ACC112 (cell line): ENCODE measurements at regions not wholly inside any gene's neighbourhood (a gene's known extent, or its start where the extent isn't known, plus 50 kb on each side); places are given as distances from the start of the nearest gene placed in this dataset.

Experiments used
- H2AFZ ChIP-seq: fragments of 200-600 bp; sonication (generic); one replicate; pipeline ENCODE4 v1.6.0; 2017; ENCODE audit warnings: antibody characterized with exemption, low read length; ENCODE audit not compliant: unreplicated experiment
- H3K27ac ChIP-seq: fragments of 200-600 bp; sonication (generic); 2 replicates; pipeline ENCODE4 v1.5.1; 2014; ENCODE audit warnings: low read depth, mild to moderate bottlenecking, antibody characterized with exemption, low read length, moderate library complexity
- H3K27me3 ChIP-seq: fragments of 200-600 bp; sonication (generic); 2 replicates; pipeline ENCODE4 v1.6.1; 2014; ENCODE audit warnings: mild to moderate bottlenecking, antibody characterized with exemption, low read length, moderate library complexity, mixed read lengths; ENCODE audit not compliant: insufficient read depth
- H3K36me3 ChIP-seq: fragments of 200-600 bp; sonication (generic); 2 replicates; pipeline ENCODE4 v1.6.1; 2016; ENCODE audit warnings: mild to moderate bottlenecking, antibody characterized with exemption, low read length, moderate library complexity, mixed read lengths; ENCODE audit not compliant: insufficient read depth
- H3K4me1 ChIP-seq: fragments of 200-600 bp; sonication (generic); one replicate; pipeline ENCODE4 v1.6.1; 2016; ENCODE audit warnings: low read length, mixed read lengths; ENCODE audit not compliant: insufficient read depth, unreplicated experiment, control insufficient read depth
- H3K4me3 ChIP-seq: fragments of 200-600 bp; sonication (generic); 2 replicates; pipeline ENCODE4 v1.5.1; 2014; ENCODE audit warnings: mild to moderate bottlenecking, low read depth, low read length
- H3K79me2 ChIP-seq: fragments of 200-600 bp; sonication (generic); one replicate; pipeline ENCODE4 v1.6.0; 2016; ENCODE audit warnings: low read length; ENCODE audit not compliant: control insufficient read depth, unreplicated experiment, insufficient read depth

- Histone ChIP-seq H3K4me3 (no peak overlapping the region), H3K36me3 (no peaks in the 10 kb centered on the region), H3K27ac (no peak overlapping the region), H3K27me3 (peaks cover 29% of the 10 kb centered on the region), H2AFZ (no peak overlapping the region), H3K4me1 (no peaks in the 10 kb centered on the region), H3K79me2 (no peaks in the 10 kb centered on the region)
These were observed 83.5 kb upstream of the SULF2 start for GRCh38 chr20:47868744-47869143.

GRCh38 chr20:47868236-47868635 lies 83.0 kb upstream of the SULF2 start:
- no peaks in the 10 kb centered on the region for H3K4me1 ChIP-seq
- H3K27me3 ChIP-seq, result peaks cover 32% of the 10 kb centered on the region
- no peak overlapping the region for H2AFZ ChIP-seq
- no peak overlapping the region for H3K4me3 ChIP-seq
- no peaks in the 10 kb centered on the region for H3K36me3 ChIP-seq
- H3K79me2 ChIP-seq, result no peaks in the 10 kb centered on the region
- H3K27ac ChIP-seq, result no peak overlapping the region

- no peaks in the 10 kb centered on the region for H3K36me3 ChIP-seq
- no peaks in the 10 kb centered on the region for H3K79me2 ChIP-seq
- H3K4me3 ChIP-seq, result no peak overlapping the region
- H3K4me1 ChIP-seq, result no peaks in the 10 kb centered on the region
- H3K27me3 ChIP-seq, result peaks cover 34% of the 10 kb centered on the region
- no peak overlapping the region for H3K27ac ChIP-seq
- no peak overlapping the region for H2AFZ ChIP-seq
These were observed 82.5 kb upstream of the SULF2 start for GRCh38 chr20:47867831-47868230.

- peaks cover 39% of the 10 kb centered on the region for H3K27me3 ChIP-seq
- H3K36me3 ChIP-seq, result no peaks in the 10 kb centered on the region
- H3K79me2 ChIP-seq, result no peaks in the 10 kb centered on the region
- no peak overlapping the region for H3K4me3 ChIP-seq
- no peaks in the 10 kb centered on the region for H3K4me1 ChIP-seq
- H3K27ac ChIP-seq, result no peak overlapping the region
- no peak overlapping the region for H2AFZ ChIP-seq
These were observed 81.2 kb upstream of the SULF2 start for GRCh38 chr20:47866480-47866879.

- Histone ChIP-seq H3K27me3 (peaks cover 40% of the 10 kb centered on the region), H3K4me1 (no peaks in the 10 kb centered on the region)
These were observed 80.6 kb upstream of the SULF2 start for GRCh38 chr20:47865912-47866311.

GRCh38 chr20:47865451-47865850 lies 80.2 kb upstream of the SULF2 start:
- Histone ChIP-seq H3K36me3 (no peaks in the 10 kb centered on the region), H3K4me1 (no peaks in the 10 kb centered on the region), H2AFZ (no peak overlapping the region), H3K27ac (no peak overlapping the region), H3K27me3 (peaks cover 45% of the 10 kb centered on the region), H3K79me2 (no peaks in the 10 kb centered on the region), H3K4me3 (no peak overlapping the region)

More at GRCh38 chr20:47865912-47866311, 80.6 kb upstream of the SULF2 start:
- Histone ChIP-seq H3K36me3 (no peaks in the 10 kb centered on the region), H3K79me2 (no peaks in the 10 kb centered on the region), H3K4me3 (no peak overlapping the region), H3K27ac (no peak overlapping the region), H2AFZ (no peak overlapping the region)

GRCh38 chr20:47863981-47864380 lies 78.7 kb upstream of the SULF2 start:
- Histone ChIP-seq H3K79me2 (no peaks in the 10 kb centered on the region), H3K4me3 (no peak overlapping the region), H3K36me3 (no peaks in the 10 kb centered on the region), H2AFZ (no peak overlapping the region), H3K4me1 (no peaks in the 10 kb centered on the region), H3K27me3 (peaks cover 43% of the 10 kb centered on the region), H3K27ac (no peak overlapping the region)

GRCh38 chr20:47863315-47863965 lies 78.2 kb upstream of the SULF2 start:
- H3K27ac ChIP-seq, result no peak overlapping the region
- H3K36me3 ChIP-seq, result no peaks in the 10 kb centered on the region
- H2AFZ ChIP-seq, result no peak overlapping the region
- no peak overlapping the region for H3K4me3 ChIP-seq
- H3K79me2 ChIP-seq, result no peaks in the 10 kb centered on the region
- peaks cover 48% of the 10 kb centered on the region for H3K27me3 ChIP-seq
- no peaks in the 10 kb centered on the region for H3K4me1 ChIP-seq

GRCh38 chr20:47862574-47863240 lies 77.4 kb upstream of the SULF2 start:
- no peak overlapping the region for H3K27ac ChIP-seq
- H3K36me3 ChIP-seq, result no peaks in the 10 kb centered on the region
- peaks cover 52% of the 10 kb centered on the region for H3K27me3 ChIP-seq
- no peaks in the 10 kb centered on the region for H3K79me2 ChIP-seq
- H3K4me3 ChIP-seq, result no peak overlapping the region
- H2AFZ ChIP-seq, result no peak overlapping the region
- H3K4me1 ChIP-seq, result no peaks in the 10 kb centered on the region

GRCh38 chr20:47861116-47861515 lies 75.8 kb upstream of the SULF2 start:
- Histone ChIP-seq H3K4me1 (no peaks in the 10 kb centered on the region), H3K4me3 (no peak overlapping the region), H3K36me3 (no peaks in the 10 kb centered on the region), H3K27me3 (peaks cover 53% of the 10 kb centered on the region), H3K27ac (no peak overlapping the region), H3K79me2 (no peaks in the 10 kb centered on the region), H2AFZ (no peak overlapping the region)
